ENCODE measurements at regions not wholly inside any gene's neighbourhood (a gene's known extent, or its start where the extent isn't known, plus 50 kb on each side); places are given as distances from the start of the nearest gene placed in this dataset.
"Not testable (repeated sequence)": the region's sequence is repeated elsewhere in the genome, so short reads cannot be mapped to it uniquely, and the experiment has no call there.

- TF ChIP-seq POLR2A (IDR thresholded peaks at IDR 0.05; ENCODE audit: low read length); GATA1 (IDR thresholded peaks at IDR 0.05; ENCODE audit: low read depth, low read length): not testable (repeated sequence)
Observed at GRCh38 chr18:29723486-29723885, 1319.1 kb downstream of the DSC3 start.

All from erythroblast (primary cell).